T-helper 1 cell treated with Interleukin-12 subunit alpha and Interleukin-12 subunit beta and Interleukin-4 antibody, amounts not matched to agents 30 μg/mL and 1 μg/mL, for 36 hours (primary cell): ENCODE measurements at regions not wholly inside any gene's neighbourhood (a gene's known extent, or its start where the extent isn't known, plus 50 kb on each side); places are given as distances from the start of the nearest gene placed in this dataset.

Experiments used
- H3K27ac Mint-ChIP-seq: one replicate; pipeline ENCODE4 v1.8.0; 2021; ENCODE audit warnings: mild to moderate bottlenecking, mixed read lengths
- H3K27me3 Mint-ChIP-seq: one replicate; pipeline ENCODE4 v1.8.0; 2021; ENCODE audit warnings: low read depth, mixed read lengths
- H3K36me3 Mint-ChIP-seq: one replicate; pipeline ENCODE4 v1.8.0; 2021; ENCODE audit warnings: low read depth, mixed read lengths
- H3K4me1 Mint-ChIP-seq: one replicate; pipeline ENCODE4 v1.8.0; 2021; ENCODE audit warnings: low read depth, mixed read lengths
- H3K4me3 Mint-ChIP-seq: one replicate; pipeline ENCODE4 v1.8.0; 2021; ENCODE audit warnings: mild to moderate bottlenecking, moderate library complexity, mixed read lengths
- H3K9me3 Mint-ChIP-seq: one replicate; pipeline ENCODE4 v1.8.0; 2021; ENCODE audit warnings: mixed read lengths

DNA sequence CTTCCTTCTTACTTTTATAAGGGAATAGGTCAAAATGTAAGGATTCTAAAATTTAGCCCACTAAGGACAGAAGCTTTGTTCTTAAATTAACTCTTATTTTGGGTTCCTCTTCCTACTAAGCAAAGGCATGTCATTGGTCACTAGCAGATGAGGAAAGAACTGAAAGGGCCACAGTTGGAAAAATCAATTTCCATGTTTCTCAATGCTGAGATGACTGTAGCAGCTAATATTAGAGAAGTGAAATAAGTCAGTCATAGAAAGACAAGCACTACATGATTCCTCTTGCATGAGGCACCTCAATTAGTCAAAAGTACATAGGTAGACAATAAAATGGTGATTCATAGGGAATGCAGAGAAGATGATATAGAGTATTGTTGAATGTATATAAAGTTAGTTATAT is 353.7 kb downstream of the RSL24D1 start:
- no peaks in the 10 kb centered on the region for H3K27me3 Mint-ChIP-seq
- H3K27ac Mint-ChIP-seq: no peak overlapping the region
- no peaks in the 10 kb centered on the region for H3K9me3 Mint-ChIP-seq
- no peaks in the 10 kb centered on the region for H3K4me1 Mint-ChIP-seq
- no peaks in the 10 kb centered on the region for H3K36me3 Mint-ChIP-seq
- no peak overlapping the region for H3K4me3 Mint-ChIP-seq

DNA sequence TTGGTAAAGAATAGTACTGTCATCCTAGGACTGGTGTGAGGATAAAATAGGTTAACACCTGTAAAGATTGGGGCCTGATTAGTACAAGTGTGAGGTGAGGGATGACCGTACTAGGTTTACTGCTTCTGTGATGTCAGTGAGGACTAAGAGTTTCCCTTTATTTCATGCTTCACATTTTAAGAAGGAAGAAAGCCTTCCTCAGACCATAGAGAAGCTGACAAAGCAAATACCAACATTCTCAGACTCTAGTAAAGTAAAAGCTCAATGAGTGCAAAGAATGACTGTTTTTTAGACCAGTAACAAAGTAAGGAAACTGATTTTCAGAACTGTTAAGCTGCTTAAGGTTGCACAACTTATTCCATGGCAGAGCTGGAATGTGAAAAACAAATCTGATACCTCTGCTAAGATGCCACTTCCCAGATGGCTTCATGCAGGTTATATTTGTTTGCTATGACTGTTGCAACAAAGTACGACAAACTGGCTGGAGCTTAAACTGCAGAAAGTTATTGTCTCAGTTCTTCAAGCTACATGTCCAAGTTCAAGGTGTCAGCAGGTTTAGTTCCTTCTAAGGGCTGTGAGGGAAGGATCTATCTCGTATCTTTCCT is 354.9 kb downstream of the RSL24D1 start:
- Mint-ChIP-seq H3K4me1 (no peaks in the 10 kb centered on the region), H3K36me3 (no peaks in the 10 kb centered on the region), H3K9me3 (no peaks in the 10 kb centered on the region), H3K27me3 (no peaks in the 10 kb centered on the region), H3K4me3 (no peak overlapping the region), H3K27ac (no peak overlapping the region)

DNA sequence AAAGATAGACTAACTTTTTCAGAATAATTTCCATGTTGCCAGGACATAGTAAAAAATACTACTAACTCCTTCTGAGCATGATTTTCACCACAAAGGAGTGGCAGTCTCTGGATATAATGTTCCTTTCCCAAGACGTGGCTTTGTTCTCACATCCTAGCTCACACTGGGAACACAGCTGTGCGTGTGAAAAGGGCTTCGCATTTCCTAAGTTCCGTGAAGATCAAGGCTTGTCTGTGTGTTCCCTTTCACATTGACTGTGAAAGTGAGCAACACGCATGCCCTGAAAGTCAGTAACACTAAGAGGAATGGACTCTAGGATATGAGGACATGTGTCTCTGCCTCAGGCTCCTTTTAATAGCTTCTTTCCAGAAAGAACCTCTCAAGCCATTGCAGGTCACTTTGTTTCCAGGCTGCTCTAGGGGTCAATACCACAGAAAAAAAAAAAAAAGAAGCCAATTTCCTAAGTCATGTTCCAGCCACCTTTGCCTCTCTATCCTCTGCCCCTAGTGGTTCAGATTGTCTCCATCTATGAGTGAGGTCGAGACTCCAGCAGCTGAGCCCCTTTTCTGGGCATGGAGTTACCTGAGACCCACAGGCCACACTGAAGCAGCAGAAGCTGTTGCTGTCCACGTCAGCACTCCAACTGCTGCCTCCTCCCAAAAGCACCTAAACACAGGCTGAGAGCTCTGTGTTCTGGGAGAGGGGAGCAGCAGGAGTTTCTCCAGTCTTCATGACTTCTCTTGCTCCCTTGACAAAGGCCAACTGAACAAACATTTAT is 355.9 kb downstream of the RSL24D1 start:
- Mint-ChIP-seq H3K9me3 (no peaks in the 10 kb centered on the region), H3K4me3 (no peak overlapping the region), H3K27me3 (no peaks in the 10 kb centered on the region), H3K4me1 (no peaks in the 10 kb centered on the region), H3K27ac (no peak overlapping the region), H3K36me3 (no peaks in the 10 kb centered on the region)

DNA sequence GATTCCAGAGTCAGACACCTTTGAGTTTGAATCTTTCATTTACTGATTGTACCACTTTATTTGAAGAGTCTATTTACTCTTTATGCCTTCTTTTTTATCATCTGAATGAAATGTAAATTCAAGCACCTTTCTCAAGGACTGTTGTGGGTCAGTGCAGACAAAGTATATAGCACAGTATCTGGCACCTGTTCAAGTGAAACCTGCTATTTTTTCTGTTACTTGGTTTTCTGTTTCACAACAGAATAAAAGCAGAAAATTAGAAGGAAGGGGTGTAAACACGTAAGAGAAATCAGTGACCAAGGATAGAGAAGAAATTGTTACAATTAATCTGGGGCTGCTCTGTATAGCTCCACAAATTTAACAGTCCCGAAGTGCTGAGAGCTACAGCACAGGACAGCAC is 357.4 kb downstream of the RSL24D1 start:
- Mint-ChIP-seq H3K36me3 (no peaks in the 10 kb centered on the region), H3K4me3 (no peak overlapping the region), H3K27ac (no peak overlapping the region), H3K4me1 (peaks cover 1% of the 10 kb centered on the region), H3K27me3 (no peaks in the 10 kb centered on the region), H3K9me3 (peaks cover 3% of the 10 kb centered on the region)

DNA sequence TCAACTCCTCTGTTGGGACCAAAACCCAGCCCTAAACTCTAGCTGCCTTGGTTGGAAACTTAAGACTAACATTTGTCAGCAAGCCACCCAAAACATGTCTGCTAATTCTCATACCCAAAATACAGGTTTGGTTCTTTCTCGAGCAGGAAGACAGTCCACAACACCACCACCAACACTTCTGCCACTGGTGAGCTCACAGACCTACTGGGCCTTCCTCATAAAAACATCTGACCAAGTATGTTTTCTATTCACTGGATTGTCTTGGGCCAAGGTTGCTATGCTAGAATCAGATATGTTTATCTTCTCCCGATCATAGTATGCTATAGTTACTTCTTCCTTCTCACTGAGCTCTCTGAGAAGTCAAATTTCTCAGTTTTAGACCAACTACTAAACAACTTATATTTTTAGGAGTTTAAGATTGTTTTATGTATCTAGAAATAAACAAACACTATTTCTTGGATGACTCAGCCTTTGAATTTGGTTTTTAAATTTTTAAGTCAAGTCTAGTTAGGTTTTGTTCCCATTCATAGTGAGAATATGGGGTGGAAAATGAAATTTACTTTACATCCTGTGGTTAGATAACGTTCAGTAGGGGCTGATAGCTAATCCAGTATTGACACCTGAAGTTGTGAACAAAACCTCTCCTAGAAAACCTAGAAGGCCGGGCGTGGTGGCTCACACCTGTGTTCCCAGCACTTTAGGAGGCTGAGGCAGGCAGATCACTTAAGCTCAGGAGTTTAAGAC is 360.5 kb downstream of the RSL24D1 start:
- H3K27me3 Mint-ChIP-seq: no peaks in the 10 kb centered on the region
- H3K4me3 Mint-ChIP-seq: no peak overlapping the region
- H3K27ac Mint-ChIP-seq: no peak overlapping the region
- H3K4me1 Mint-ChIP-seq: peaks cover 1% of the 10 kb centered on the region
- H3K36me3 Mint-ChIP-seq: no peaks in the 10 kb centered on the region
- H3K9me3 Mint-ChIP-seq: peaks cover 3% of the 10 kb centered on the region

DNA sequence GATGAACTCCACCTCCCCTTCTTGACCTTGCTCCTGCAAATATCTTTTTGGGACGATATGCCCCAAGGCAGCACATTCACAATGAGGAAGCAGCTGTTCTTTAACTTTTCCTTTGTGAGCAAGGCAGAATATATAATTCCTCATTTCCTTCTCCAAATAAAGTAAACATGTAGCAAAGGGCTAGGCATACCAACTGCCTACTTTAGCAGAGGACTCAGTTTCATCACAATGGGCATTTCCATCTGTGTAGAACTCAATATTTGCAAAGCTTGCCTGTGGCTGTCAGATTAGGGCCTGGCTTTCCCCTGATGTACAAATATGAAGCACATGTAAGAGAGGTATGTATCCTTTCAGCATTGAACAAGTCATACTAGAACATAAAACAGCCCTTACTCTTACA is 366.9 kb downstream of the RSL24D1 start:
- Mint-ChIP-seq H3K4me1 (no peaks in the 10 kb centered on the region), H3K9me3 (no peaks in the 10 kb centered on the region), H3K27me3 (no peaks in the 10 kb centered on the region), H3K27ac (no peak overlapping the region), H3K36me3 (no peaks in the 10 kb centered on the region), H3K4me3 (no peak overlapping the region)

DNA sequence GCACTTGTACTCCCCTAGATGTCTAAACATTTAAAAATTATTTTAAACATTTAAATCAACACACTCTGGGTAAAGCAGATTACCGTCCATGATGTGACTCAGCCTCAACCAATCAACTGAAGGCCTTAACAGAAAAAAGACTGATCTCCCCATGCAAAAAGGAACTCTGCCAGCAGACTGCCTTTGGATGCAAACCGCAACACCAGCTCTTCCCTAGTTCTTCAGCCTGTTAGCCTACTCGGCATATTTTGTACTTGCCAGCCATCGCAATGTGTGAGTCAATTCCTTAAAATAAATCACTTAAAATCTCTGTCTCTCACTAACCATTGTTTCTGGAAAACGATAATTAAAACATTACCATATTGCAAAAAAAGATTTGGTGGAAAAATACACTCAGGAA is 375.9 kb downstream of the RSL24D1 start:
- no peaks in the 10 kb centered on the region for H3K36me3 Mint-ChIP-seq
- no peak overlapping the region for H3K27ac Mint-ChIP-seq
- H3K27me3 Mint-ChIP-seq: no peaks in the 10 kb centered on the region
- no peaks in the 10 kb centered on the region for H3K4me1 Mint-ChIP-seq
- no peak overlapping the region for H3K4me3 Mint-ChIP-seq
- H3K9me3 Mint-ChIP-seq: no peaks in the 10 kb centered on the region

DNA sequence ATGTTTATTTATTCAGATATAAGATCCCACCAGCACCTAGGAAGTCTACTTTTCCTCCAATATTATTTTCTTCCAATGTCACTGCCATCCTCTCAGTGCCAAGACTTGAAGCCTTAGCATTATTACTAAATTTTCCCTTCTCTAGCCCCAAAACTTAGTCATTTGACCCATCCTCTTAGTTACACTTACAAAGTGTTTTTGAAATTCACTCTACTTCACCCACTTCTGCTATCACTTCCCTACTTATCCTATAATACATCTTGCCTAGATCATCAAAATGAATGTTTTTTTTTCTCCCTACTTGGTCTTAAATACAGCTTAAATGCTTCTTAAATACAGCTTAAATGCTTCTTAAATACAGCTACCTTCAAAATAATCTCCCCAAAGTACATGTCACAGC is 376.6 kb downstream of the RSL24D1 start:
- Mint-ChIP-seq H3K36me3 (no peaks in the 10 kb centered on the region), H3K27me3 (no peaks in the 10 kb centered on the region), H3K4me1 (no peaks in the 10 kb centered on the region), H3K9me3 (no peaks in the 10 kb centered on the region), H3K4me3 (no peak overlapping the region), H3K27ac (no peak overlapping the region)

DNA sequence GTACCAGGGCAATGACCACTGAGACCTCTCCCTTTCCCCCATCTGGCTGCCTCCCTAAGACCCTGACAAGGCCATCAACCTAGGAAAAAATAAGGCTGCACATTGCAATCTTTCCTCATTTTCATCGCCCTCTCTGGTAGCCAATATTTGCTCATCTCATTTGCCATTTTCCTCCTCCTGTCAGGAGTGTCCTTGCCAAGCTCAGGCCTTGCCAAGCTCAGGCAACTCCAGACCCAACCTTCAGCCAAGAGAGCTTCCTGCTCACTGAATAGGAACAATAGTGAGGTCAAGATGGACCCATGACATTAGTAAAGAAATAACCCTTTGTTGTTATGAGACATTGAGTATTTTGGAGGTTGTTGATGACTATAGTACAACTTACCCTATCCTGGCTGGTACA is 380.3 kb downstream of the RSL24D1 start:
- Mint-ChIP-seq H3K4me1 (no peaks in the 10 kb centered on the region), H3K27ac (no peak overlapping the region), H3K27me3 (no peaks in the 10 kb centered on the region), H3K4me3 (no peak overlapping the region), H3K36me3 (no peaks in the 10 kb centered on the region), H3K9me3 (no peaks in the 10 kb centered on the region)

DNA sequence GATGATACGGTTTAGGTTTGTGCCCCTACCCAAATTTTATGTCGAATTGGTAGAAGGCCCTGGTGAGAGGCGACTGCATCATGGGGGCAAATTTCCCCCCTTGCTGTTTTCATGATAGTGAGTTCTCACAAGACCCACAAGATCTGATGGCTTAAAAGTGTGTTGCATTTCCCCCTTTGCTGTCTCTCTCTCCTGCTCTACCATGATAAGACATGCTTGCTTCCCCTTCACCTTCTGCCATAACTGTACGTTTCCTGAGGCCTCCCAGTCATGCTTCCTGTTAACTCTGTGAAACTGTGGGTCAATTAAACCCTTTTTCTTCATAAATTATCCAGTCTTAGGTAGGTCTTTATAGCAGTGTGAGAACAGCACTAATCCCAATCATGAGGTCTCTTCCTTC is 381.2 kb downstream of the RSL24D1 start:
- Mint-ChIP-seq H3K36me3 (no peaks in the 10 kb centered on the region), H3K27ac (no peak overlapping the region), H3K4me3 (no peak overlapping the region), H3K9me3 (no peaks in the 10 kb centered on the region), H3K4me1 (no peaks in the 10 kb centered on the region), H3K27me3 (no peaks in the 10 kb centered on the region)

DNA sequence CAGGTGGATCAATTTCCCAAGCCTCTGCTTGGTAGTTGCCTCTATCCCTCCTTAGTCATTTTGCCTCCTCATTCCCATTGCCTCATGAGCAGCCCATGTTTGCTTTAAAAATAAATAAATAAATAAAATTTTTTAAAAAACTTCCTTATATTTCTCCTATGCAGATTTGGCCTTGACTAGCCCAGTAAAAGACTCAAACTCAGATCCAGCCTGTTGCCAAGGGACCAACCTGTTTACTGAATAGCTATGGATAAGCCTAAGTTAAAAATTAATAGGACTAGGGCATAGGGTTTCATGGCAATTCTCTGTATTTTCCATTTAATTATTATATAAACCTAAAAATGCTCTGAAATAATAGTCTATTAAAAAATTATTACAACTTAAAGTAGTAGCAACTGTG is 384.4 kb downstream of the RSL24D1 start:
- H3K27me3 Mint-ChIP-seq: no peaks in the 10 kb centered on the region
- no peak overlapping the region for H3K27ac Mint-ChIP-seq
- H3K36me3 Mint-ChIP-seq: no peaks in the 10 kb centered on the region
- H3K4me1 Mint-ChIP-seq: no peaks in the 10 kb centered on the region
- no peaks in the 10 kb centered on the region for H3K9me3 Mint-ChIP-seq
- H3K4me3 Mint-ChIP-seq: no peak overlapping the region

DNA sequence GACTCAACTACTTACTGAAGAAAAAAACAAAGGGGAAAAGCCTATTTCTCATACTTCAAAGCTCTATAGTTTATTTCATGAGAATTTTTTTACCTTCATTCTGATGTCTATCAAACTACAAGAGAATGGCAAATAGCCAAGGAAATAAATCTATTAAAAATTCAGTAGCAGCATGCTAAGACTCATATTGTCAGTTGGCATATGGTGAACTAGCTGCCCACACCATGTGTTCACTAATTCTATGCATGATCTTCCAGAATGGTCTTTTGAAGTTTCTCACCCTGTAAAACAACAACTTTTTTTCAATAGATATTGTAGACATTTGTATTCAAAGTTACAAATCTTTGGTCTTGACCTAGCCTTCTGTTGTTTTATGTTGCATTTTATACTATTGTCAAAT is 386.2 kb downstream of the RSL24D1 start:
- H3K36me3 Mint-ChIP-seq: no peaks in the 10 kb centered on the region
- H3K27ac Mint-ChIP-seq: no peak overlapping the region
- H3K4me1 Mint-ChIP-seq: no peaks in the 10 kb centered on the region
- no peak overlapping the region for H3K4me3 Mint-ChIP-seq
- no peaks in the 10 kb centered on the region for H3K9me3 Mint-ChIP-seq
- no peaks in the 10 kb centered on the region for H3K27me3 Mint-ChIP-seq

DNA sequence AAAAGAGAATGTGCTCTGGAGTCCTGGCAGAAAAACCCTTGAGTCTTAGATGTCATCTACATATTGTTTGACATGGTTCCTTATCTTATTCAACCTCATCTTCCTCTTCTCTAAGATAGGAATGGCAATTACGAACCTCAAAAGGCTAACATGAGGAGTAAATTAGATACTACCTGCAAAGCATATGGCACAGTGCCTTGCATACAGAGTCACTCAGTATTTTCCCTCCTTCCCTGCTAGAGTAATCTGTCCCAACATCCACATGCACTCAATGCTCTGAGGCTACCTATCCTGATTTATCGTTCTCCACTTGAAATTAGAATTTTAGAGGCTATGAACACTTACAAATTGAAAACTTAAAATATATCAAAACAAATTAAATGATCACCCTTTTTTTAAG is 386.7 kb downstream of the RSL24D1 start:
- Mint-ChIP-seq H3K36me3 (no peaks in the 10 kb centered on the region), H3K9me3 (no peaks in the 10 kb centered on the region), H3K27me3 (no peaks in the 10 kb centered on the region), H3K27ac (no peak overlapping the region), H3K4me3 (no peak overlapping the region), H3K4me1 (no peaks in the 10 kb centered on the region)

DNA sequence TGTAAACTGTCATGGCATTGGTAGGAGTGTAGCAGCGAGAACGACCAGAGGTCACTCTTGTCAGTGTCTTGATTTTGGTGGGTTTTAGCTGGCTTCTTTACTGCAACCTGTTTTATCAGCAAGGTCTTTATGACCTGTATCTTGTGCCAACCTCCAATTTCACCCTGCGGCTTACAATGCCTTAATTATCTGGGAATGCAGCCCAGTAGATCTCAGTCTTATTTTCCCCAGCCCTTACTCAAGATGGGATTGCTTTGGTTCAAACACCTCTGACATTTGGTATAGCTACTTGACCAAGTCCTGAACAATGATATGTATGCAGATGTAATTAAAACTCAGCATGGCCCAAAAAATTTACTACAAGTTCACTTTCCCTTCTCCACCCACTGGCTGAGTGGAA is 388.4 kb downstream of the RSL24D1 start:
- H3K27ac Mint-ChIP-seq: no peak overlapping the region
- no peaks in the 10 kb centered on the region for H3K27me3 Mint-ChIP-seq
- H3K36me3 Mint-ChIP-seq: no peaks in the 10 kb centered on the region
- no peak overlapping the region for H3K4me3 Mint-ChIP-seq
- H3K4me1 Mint-ChIP-seq: no peaks in the 10 kb centered on the region
- no peaks in the 10 kb centered on the region for H3K9me3 Mint-ChIP-seq

DNA sequence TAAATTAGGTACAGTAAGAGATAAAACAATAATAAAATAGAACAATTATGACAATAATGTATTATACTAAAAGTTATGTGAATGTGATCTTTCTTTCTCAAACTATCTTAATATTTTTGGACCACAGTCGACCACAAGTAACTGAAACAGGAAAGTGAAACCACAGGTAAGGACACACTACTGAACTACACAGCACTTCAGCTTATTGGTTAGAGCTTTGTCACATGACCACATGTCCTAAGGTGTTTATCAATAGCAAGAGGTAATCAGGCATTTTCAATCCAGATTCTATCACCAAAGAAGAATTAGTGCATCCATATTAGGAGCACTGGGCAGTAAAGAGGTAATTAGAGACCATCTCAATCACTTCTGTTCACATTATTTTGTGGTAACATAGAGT is 392.8 kb downstream of the RSL24D1 start:
- Mint-ChIP-seq H3K9me3 (no peaks in the 10 kb centered on the region), H3K27ac (no peak overlapping the region), H3K27me3 (no peaks in the 10 kb centered on the region), H3K4me3 (no peak overlapping the region), H3K4me1 (no peaks in the 10 kb centered on the region), H3K36me3 (no peaks in the 10 kb centered on the region)
